SK-N-SH (cell line): ENCODE measurements at regions not wholly inside any gene's neighbourhood (a gene's known extent, or its start where the extent isn't known, plus 50 kb on each side); places are given as distances from the start of the nearest gene placed in this dataset.
A peak's percentile ranks its signal among the peaks of the same experiment; 100 is the strongest.

ENCODE experiments used
- CTCF ChIA-PET: fragments of 300-600, 350-600 bp; formaldehyde crosslinking; extraction: SDS; loops from one replicate; lab custom pipeline; 2021; lab: Yijun Ruan, JAX
- POLR2A ChIA-PET: fragments of 350-600 bp; sonication (Branson Sonifier 250); formaldehyde crosslinking; extraction: SDS; loops from one replicate; lab custom pipeline; 2020; ENCODE audit warnings: antibody characterized with exemption, inconsistent platforms; lab: Yijun Ruan, JAX
- DNase-seq: peaks from one replicate; pipeline ENCODE4 v3.0.0; 2012
- H2AFZ ChIP-seq: fragments of 200-600 bp; sonication (generic); 2 replicates; pipeline ENCODE4 v1.8.1; 2016; ENCODE audit warnings: antibody characterized with exemption, mild to moderate bottlenecking, low read depth
- H3F3A ChIP-seq: fragments of 200-600 bp; sonication (generic); replicated peaks from 2 replicates; pipeline ENCODE3; 2016; ENCODE audit warnings: antibody characterized with exemption, mild to moderate bottlenecking; ENCODE audit not compliant: insufficient read depth
- H3K27ac ChIP-seq, 2 experiments: fragments of 200-500 bp in 1 of 2; fragments of 200-600 bp in 1 of 2; sonication (Bioruptor generic) in 1 of 2; sonication (generic), shearing (Covaris generic) in 1 of 2; 2 replicates each; pipeline versions ENCODE4 v1.5.1 to v1.6.1; 2014 to 2016; ENCODE audit warnings: low read depth in 2 of 2, inconsistent platforms in 1 of 2, low read length in 1 of 2, mild to moderate bottlenecking in 1 of 2, mixed read lengths in 1 of 2
- H3K27me3 ChIP-seq: fragments of 200-600 bp; sonication (generic), shearing (Covaris generic); 2 replicates; pipeline ENCODE4 v1.6.1; 2016; ENCODE audit warnings: mixed run types; ENCODE audit not compliant: insufficient read depth
- H3K36me3 ChIP-seq, 2 experiments: fragments of 200-500 bp in 1 of 2; fragments of 200-600 bp in 1 of 2; sonication (Bioruptor generic) in 1 of 2; sonication (generic) in 1 of 2; replicated peaks in 1 of 2; 2 replicates each; pipeline versions ENCODE3 to v1.5.1; 2014 to 2016; ENCODE audit warnings: low read length in 1 of 2, mild to moderate bottlenecking in 1 of 2; ENCODE audit not compliant: insufficient read depth in 2 of 2, control insufficient read depth in 1 of 2
- H3K4me1 ChIP-seq, 2 experiments: fragments of 200-500 bp in 1 of 2; fragments of 200-600 bp in 1 of 2; sonication (Bioruptor generic) in 1 of 2; sonication (generic), shearing (Covaris generic) in 1 of 2; 2 replicates each; pipeline versions ENCODE4 v1.5.1 to v1.6.1; 2014 to 2016; ENCODE audit warnings: low read depth in 1 of 2, low read length in 1 of 2, mixed run types in 1 of 2; ENCODE audit not compliant: insufficient read depth in 2 of 2, control insufficient read depth in 1 of 2
- H3K4me2 ChIP-seq: fragments of 200-600 bp; sonication (generic), shearing (Covaris generic); 2 replicates; pipeline ENCODE4 v1.6.1; 2017; ENCODE audit warnings: mixed run types
- H3K4me3 ChIP-seq, 2 experiments: fragments of 200-500 bp in 1 of 2; fragments of 200-600 bp in 1 of 2; sonication (Bioruptor generic) in 1 of 2; sonication (generic), shearing (Covaris generic) in 1 of 2; 2 replicates each; pipeline versions ENCODE4 v1.5.1 to v1.8.1; 2014 to 2016; ENCODE audit warnings: low read depth in 2 of 2, inconsistent platforms in 1 of 2, low read length in 1 of 2, mild to moderate bottlenecking in 1 of 2, mixed read lengths in 1 of 2, moderate library complexity in 1 of 2
- H3K79me2 ChIP-seq: fragments of 200-600 bp; sonication (generic); 2 replicates; pipeline ENCODE4 v1.8.1; 2017; ENCODE audit warnings: mild to moderate bottlenecking; ENCODE audit not compliant: insufficient read depth
- H3K9ac ChIP-seq: fragments of 200-600 bp; sonication (generic); 2 replicates; pipeline ENCODE4 v1.6.1; 2017; ENCODE audit warnings: mixed run types
- H3K9me2 ChIP-seq: fragments of 200-600 bp; sonication (generic); 2 replicates; pipeline ENCODE4 v1.6.1; 2017; ENCODE audit warnings: mixed run types
- H3K9me3 ChIP-seq: fragments of 200-600 bp; sonication (generic); 2 replicates; pipeline ENCODE4 v1.6.1; 2017; ENCODE audit warnings: mixed run types, mild to moderate bottlenecking, moderate library complexity
- H4K20me1 ChIP-seq: fragments of 200-600 bp; sonication (generic); 2 replicates; pipeline ENCODE4 v1.6.1; 2017; ENCODE audit warnings: mild to moderate bottlenecking, mixed run types; ENCODE audit not compliant: insufficient read depth
- EP300 ChIP-seq, 2 experiments: IDR thresholded peaks; 2 replicates each; pipeline versions ENCODE4 v1.4.0 to v1.6.1; 2012; ENCODE audit warnings: borderline replicate concordance in 1 of 2, low read depth in 1 of 2, low read length in 1 of 2
- FOSL2 ChIP-seq: IDR thresholded peaks from 2 replicates; pipeline ENCODE4 v1.4.0; 2012; ENCODE audit warnings: low read depth, mild to moderate bottlenecking, moderate library complexity, borderline replicate concordance
- FOXJ3 ChIP-seq: sonication (generic); formaldehyde crosslinking; IDR thresholded peaks from 2 replicates; pipeline ENCODE4 v1.5.1; 2020; ENCODE audit warnings: mild to moderate bottlenecking, missing genetic modification reagents
- FOXM1 ChIP-seq: IDR thresholded peaks from 2 replicates; pipeline ENCODE4 v1.4.0; 2012; ENCODE audit warnings: low read depth, mild to moderate bottlenecking
- GABPA ChIP-seq: IDR thresholded peaks from 2 replicates; pipeline ENCODE4 v1.4.0; 2012; ENCODE audit warnings: low read depth, mild to moderate bottlenecking
- JUND ChIP-seq: IDR thresholded peaks from 2 replicates; pipeline ENCODE4 v1.4.0; 2012
- MEF2A ChIP-seq: IDR thresholded peaks from 2 replicates; pipeline ENCODE4 v1.4.0; 2012; ENCODE audit warnings: low read depth, borderline replicate concordance
- MXI1 ChIP-seq: IDR thresholded peaks from 2 replicates; pipeline ENCODE4 v1.6.1; 2012; ENCODE audit warnings: mild to moderate bottlenecking, low read depth, low read length, improper control_type of control experiment
- NFIC ChIP-seq: IDR thresholded peaks from 2 replicates; pipeline ENCODE4 v1.4.0; 2012; ENCODE audit warnings: borderline replicate concordance
- PBX3 ChIP-seq: IDR thresholded peaks from 2 replicates; pipeline ENCODE4; 2012
- POLR2AphosphoS5 ChIP-seq: IDR thresholded peaks from 2 replicates; pipeline ENCODE4 v1.6.1; 2012; ENCODE audit warnings: low read depth, low read length
- RAD21 ChIP-seq: IDR thresholded peaks from 2 replicates; pipeline ENCODE4 v1.6.1; 2012; ENCODE audit warnings: mild to moderate bottlenecking, low read length
- RXRA ChIP-seq: IDR thresholded peaks from 2 replicates; pipeline ENCODE4 v1.4.0; 2012; ENCODE audit warnings: low read depth, mild to moderate bottlenecking, borderline replicate concordance
- SMC3 ChIP-seq: IDR thresholded peaks from 2 replicates; pipeline ENCODE4 v1.6.1; 2012; ENCODE audit warnings: low read depth, low read length, improper control_type of control experiment
- TAF1 ChIP-seq: IDR thresholded peaks from 2 replicates; pipeline ENCODE4 v1.6.1; 2012; ENCODE audit warnings: low read depth, mild to moderate bottlenecking, low read length, moderate library complexity, borderline replicate concordance
- TCF12 ChIP-seq: IDR thresholded peaks from 2 replicates; pipeline ENCODE4 v1.4.0; 2012
- TEAD4 ChIP-seq: IDR thresholded peaks from 2 replicates; pipeline ENCODE4 v1.4.0; 2012; ENCODE audit warnings: mild to moderate bottlenecking, borderline replicate concordance; ENCODE audit not compliant: insufficient read depth
- YY1 ChIP-seq: IDR thresholded peaks from 2 replicates; pipeline ENCODE4 v1.4.0; 2012; ENCODE audit warnings: low read depth, mild to moderate bottlenecking
- ZBTB33 ChIP-seq: IDR thresholded peaks from 2 replicates; pipeline ENCODE4 v1.4.0; 2012; ENCODE audit warnings: low read depth, borderline replicate concordance
- WGBS: methylation state at CpG from one replicate; pipeline ENCODE4 v1.1.6; 2017; ENCODE audit warnings: low lambda C conversion rate; 5-methylcytosine and 5-hydroxymethylcytosine counted together
- TF ChIP-seq, protein P1 (sequence below): fragments of 200-600 bp; sonication (generic); IDR thresholded peaks from 2 replicates; pipeline ENCODE4 v1.6.1; 2017; ENCODE audit warnings: antibody characterized with exemption, mild to moderate bottlenecking, moderate library complexity
- TF ChIP-seq, protein P2 (sequence below): IDR thresholded peaks from 2 replicates; pipeline ENCODE4 v1.4.0; 2012; ENCODE audit warnings: low read depth
- TF ChIP-seq, protein P3 (sequence below): IDR thresholded peaks from 2 replicates; pipeline ENCODE4 v1.4.0; 2012; ENCODE audit warnings: low read depth, borderline replicate concordance

DNA sequence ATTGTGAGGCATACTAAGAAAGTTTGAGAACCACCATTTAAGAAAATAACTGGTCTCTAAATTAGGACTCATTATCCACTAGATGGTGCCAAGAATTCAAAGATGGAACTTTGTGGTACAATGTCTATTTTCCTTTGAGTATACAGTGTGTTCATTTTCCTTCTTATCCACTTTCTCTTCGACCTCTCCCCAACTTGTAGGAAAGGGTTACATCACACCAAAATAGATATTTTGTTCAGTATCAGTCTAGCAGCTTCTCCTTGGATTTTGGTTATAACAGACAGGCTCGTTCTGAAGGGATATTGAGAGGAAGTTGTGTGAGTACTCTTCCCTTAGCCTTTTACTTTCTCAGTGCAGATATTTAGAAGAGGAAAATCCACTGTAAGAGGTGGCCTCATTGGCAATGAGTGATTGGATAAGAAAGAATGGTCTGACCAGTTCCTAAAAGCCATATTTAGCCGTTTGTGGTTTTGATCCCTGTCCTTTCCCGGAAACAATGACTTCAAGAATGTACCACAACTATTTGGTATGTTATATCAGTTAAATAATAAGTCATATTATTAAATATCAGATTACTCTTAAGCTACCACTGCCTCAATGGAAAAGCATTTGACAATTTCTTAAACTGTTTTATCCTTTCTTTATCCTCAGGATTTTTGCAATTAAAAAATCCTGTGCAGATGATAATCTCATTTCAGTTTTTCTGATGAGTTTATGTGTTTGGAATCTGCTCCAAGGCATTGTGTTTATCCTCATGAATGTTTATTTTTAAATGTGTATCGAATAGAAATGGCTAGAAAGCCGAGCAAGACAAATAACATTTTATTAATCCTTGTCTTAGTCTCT is 69.0 kb upstream of the GRAMD2B start:
- peaks cover 0 to 20% of the 10 kb centered on the region in 2 experiments; a peak in 3 of 4 replicates for H3K4me1 ChIP-seq
- H3K9me3 ChIP-seq, result no peaks in the 10 kb centered on the region
- peak overlapping the region; percentile 21 to 46; a peak in 3 of 4 replicates for H3K4me3 ChIP-seq
- no peaks in the 10 kb centered on the region for H3K36me3 ChIP-seq
- H3F3A ChIP-seq, result peaks cover 26% of the 10 kb centered on the region
- peak; percentile 38 for DNase-seq
- ChIA-PET POLR2A (no interaction called here), CTCF (interaction anchor here (0.7 to 4.8 kb wide), 17 partner anchors 10 to 1154 kb away, joined by 3 to 39 read pairs (median 5); partner anchors contain the start of genes ALDH7A1 and PHAX)
- peak overlapping the region; percentile 56 for H2AFZ ChIP-seq
- 17% methylated on average over 6 of the region's 6 CpGs for WGBS
- H3K4me2 ChIP-seq, result peak overlapping the region; percentile 66
- TF ChIP-seq FOXJ3 (CRISPR knock-in tag) (no peak), FOXM1 (peak; percentile 98), RAD21 (peak; percentile 81), GABPA (no peak), YY1 (0 out of 2 replicates have a peak, but pooled peaks have one; percentile 34), TAF1 (peak; percentile 83), POLR2AphosphoS5 (peak; percentile 87), NFIC (peak; percentile 89), ZBTB33 (peak; percentile 79; the same call in 1 of the 2 replicates), PBX3 (peak; percentile 88), TCF12 (peak; percentile 96), SMC3 (peak; percentile 66), MEF2A (peak; percentile 94), FOSL2 (peak; percentile 81), JUND (peak; percentile 89), RXRA (peak; percentile 68; the same call in 1 of the 2 replicates), MXI1 (no peak), TEAD4 (peak; percentile 98), EP300 (IDR thresholded peaks at IDR 0.05; ENCODE audit: borderline replicate concordance in 1 of 2, low read depth in 1 of 2, low read length in 1 of 2) (peak; percentile 73 to 100)
- TF ChIP-seq, protein P1, sequence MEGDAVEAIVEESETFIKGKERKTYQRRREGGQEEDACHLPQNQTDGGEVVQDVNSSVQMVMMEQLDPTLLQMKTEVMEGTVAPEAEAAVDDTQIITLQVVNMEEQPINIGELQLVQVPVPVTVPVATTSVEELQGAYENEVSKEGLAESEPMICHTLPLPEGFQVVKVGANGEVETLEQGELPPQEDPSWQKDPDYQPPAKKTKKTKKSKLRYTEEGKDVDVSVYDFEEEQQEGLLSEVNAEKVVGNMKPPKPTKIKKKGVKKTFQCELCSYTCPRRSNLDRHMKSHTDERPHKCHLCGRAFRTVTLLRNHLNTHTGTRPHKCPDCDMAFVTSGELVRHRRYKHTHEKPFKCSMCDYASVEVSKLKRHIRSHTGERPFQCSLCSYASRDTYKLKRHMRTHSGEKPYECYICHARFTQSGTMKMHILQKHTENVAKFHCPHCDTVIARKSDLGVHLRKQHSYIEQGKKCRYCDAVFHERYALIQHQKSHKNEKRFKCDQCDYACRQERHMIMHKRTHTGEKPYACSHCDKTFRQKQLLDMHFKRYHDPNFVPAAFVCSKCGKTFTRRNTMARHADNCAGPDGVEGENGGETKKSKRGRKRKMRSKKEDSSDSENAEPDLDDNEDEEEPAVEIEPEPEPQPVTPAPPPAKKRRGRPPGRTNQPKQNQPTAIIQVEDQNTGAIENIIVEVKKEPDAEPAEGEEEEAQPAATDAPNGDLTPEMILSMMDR, result peak; percentile 68
- TF ChIP-seq, protein P2, sequence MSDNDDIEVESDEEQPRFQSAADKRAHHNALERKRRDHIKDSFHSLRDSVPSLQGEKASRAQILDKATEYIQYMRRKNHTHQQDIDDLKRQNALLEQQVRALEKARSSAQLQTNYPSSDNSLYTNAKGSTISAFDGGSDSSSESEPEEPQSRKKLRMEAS, result no peak; the same call in 1 of the 2 replicates
- TF ChIP-seq, protein P3, sequence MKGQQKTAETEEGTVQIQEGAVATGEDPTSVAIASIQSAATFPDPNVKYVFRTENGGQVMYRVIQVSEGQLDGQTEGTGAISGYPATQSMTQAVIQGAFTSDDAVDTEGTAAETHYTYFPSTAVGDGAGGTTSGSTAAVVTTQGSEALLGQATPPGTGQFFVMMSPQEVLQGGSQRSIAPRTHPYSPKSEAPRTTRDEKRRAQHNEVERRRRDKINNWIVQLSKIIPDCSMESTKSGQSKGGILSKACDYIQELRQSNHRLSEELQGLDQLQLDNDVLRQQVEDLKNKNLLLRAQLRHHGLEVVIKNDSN, result no peak
- H3K9ac ChIP-seq, result peak overlapping the region; percentile 85
- H3K9me2 ChIP-seq, result no peaks in the 10 kb centered on the region
- no peaks in the 10 kb centered on the region for H3K27me3 ChIP-seq
- no peaks in the 10 kb centered on the region for H3K79me2 ChIP-seq
- peak overlapping the region; percentile 93 to 98 for H3K27ac ChIP-seq
- no peaks in the 10 kb centered on the region for H4K20me1 ChIP-seq
